Nephron (organoid): ENCODE measurements at regions not wholly inside any gene's neighbourhood (a gene's known extent, or its start where the extent isn't known, plus 50 kb on each side); places are given as distances from the start of the nearest gene placed in this dataset.

Experiments
- H3K27ac Mint-ChIP-seq, 3 experiments: 2 replicates each; pipeline ENCODE4 v1.8.0; 2020; ENCODE audit warnings: mixed read lengths in 3 of 3, mild to moderate bottlenecking in 2 of 3, moderate library complexity in 1 of 3
- H3K27me3 Mint-ChIP-seq: 2 replicates; pipeline ENCODE4 v1.8.0; 2021; ENCODE audit warnings: low read depth, mild to moderate bottlenecking, moderate library complexity, mixed read lengths
- H3K36me3 Mint-ChIP-seq: 2 replicates; pipeline ENCODE4 v1.8.0; 2020; ENCODE audit warnings: low read depth, mixed read lengths
- H3K4me1 Mint-ChIP-seq: 2 replicates; pipeline ENCODE4 v1.8.0; 2020; ENCODE audit warnings: mixed read lengths
- H3K4me3 Mint-ChIP-seq, 3 experiments: 2 replicates each; pipeline ENCODE4 v1.8.0; 2020; ENCODE audit warnings: mild to moderate bottlenecking in 3 of 3, mixed read lengths in 3 of 3, moderate library complexity in 2 of 3
- H3K9me3 Mint-ChIP-seq: 2 replicates; pipeline ENCODE4 v1.8.0; 2020; ENCODE audit warnings: mixed read lengths
- TF ChIP-seq, protein P1 (sequence below), 3 experiments: fragments of 200-600 bp; sonication (generic); IDR thresholded peaks; one replicate each; pipeline ENCODE4 v1.5.0; 2021; ENCODE audit warnings: antibody characterized with exemption in 3 of 3; ENCODE audit not compliant: unreplicated experiment in 3 of 3

GRCh38 chr20:1831606-1832005, 63.6 kb upstream of the SIRPA start:
- TF ChIP-seq, protein P1, sequence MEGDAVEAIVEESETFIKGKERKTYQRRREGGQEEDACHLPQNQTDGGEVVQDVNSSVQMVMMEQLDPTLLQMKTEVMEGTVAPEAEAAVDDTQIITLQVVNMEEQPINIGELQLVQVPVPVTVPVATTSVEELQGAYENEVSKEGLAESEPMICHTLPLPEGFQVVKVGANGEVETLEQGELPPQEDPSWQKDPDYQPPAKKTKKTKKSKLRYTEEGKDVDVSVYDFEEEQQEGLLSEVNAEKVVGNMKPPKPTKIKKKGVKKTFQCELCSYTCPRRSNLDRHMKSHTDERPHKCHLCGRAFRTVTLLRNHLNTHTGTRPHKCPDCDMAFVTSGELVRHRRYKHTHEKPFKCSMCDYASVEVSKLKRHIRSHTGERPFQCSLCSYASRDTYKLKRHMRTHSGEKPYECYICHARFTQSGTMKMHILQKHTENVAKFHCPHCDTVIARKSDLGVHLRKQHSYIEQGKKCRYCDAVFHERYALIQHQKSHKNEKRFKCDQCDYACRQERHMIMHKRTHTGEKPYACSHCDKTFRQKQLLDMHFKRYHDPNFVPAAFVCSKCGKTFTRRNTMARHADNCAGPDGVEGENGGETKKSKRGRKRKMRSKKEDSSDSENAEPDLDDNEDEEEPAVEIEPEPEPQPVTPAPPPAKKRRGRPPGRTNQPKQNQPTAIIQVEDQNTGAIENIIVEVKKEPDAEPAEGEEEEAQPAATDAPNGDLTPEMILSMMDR (IDR thresholded peaks at IDR 0.05; ENCODE audit: unreplicated experiment in 3 of 3), result no peak
- H3K27ac Mint-ChIP-seq, result no peak overlapping the region
- H3K4me3 Mint-ChIP-seq, result no peak overlapping the region
- no peaks in the 10 kb centered on the region for H3K36me3 Mint-ChIP-seq
- peaks cover 30% of the 10 kb centered on the region for H3K27me3 Mint-ChIP-seq
- no peaks in the 10 kb centered on the region for H3K9me3 Mint-ChIP-seq
- H3K4me1 Mint-ChIP-seq, result peaks cover 12% of the 10 kb centered on the region

GRCh38 chr20:1831096-1831495, 64.1 kb upstream of the SIRPA start:
- no peak overlapping the region for H3K27ac Mint-ChIP-seq
- H3K36me3 Mint-ChIP-seq, result no peaks in the 10 kb centered on the region
- H3K27me3 Mint-ChIP-seq, result peaks cover 26% of the 10 kb centered on the region
- H3K4me1 Mint-ChIP-seq, result peaks cover 12% of the 10 kb centered on the region
- no peaks in the 10 kb centered on the region for H3K9me3 Mint-ChIP-seq
- TF ChIP-seq, protein P1 (IDR thresholded peaks at IDR 0.05; ENCODE audit: unreplicated experiment in 3 of 3), result no peak
- H3K4me3 Mint-ChIP-seq, result no peak overlapping the region

DNA sequence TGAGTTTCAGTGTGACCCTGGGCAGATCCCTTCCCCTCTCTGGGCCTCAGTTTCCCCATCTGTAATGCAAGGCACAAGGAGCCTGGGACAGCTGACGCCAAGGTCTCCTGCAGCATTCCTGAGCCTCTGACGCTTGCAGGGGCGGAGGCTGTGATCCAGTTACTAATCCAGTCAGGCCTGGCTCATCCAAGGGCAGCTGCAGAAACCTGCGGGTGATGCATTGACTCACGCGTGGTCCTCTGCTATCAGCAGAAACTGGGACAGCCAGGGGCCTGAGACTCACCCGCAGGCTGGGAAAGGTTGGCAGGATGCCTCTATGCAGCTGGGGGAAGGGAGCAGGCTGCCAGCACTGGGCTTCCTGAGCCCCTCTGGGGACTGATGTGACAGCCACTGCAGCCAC, 65.0 kb upstream of the SIRPA start:
- H3K27me3 Mint-ChIP-seq, result peaks cover 22% of the 10 kb centered on the region
- TF ChIP-seq, protein P1 (IDR thresholded peaks at IDR 0.05; ENCODE audit: unreplicated experiment in 3 of 3), result no peak
- H3K4me1 Mint-ChIP-seq, result peaks cover 9% of the 10 kb centered on the region
- H3K27ac Mint-ChIP-seq, result no peak overlapping the region
- H3K36me3 Mint-ChIP-seq, result no peaks in the 10 kb centered on the region
- no peaks in the 10 kb centered on the region for H3K9me3 Mint-ChIP-seq
- H3K4me3 Mint-ChIP-seq, result no peak overlapping the region

DNA sequence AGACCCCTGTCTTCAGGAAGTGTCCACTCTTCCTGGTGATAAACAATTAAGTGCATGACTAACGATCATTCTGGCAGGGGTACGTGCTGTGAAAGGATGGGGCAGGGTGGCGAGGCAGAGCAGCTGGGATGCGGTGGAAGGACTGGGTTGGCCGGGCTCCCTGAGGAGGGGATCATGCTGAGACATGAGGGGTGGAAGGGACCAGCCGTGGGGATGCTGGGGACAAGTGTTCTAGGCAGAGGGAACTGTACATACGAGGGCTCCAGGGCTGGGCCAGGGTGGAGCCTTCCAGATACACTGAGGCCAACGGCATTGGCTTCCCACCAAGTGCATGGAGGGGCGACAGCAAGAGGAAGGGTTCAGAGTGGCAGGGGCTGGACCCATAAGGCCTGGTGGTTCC, 65.7 kb upstream of the SIRPA start:
- TF ChIP-seq, protein P1 (IDR thresholded peaks at IDR 0.05; ENCODE audit: unreplicated experiment in 3 of 3), result no peak
- Mint-ChIP-seq H3K4me1 (peaks cover 5% of the 10 kb centered on the region), H3K9me3 (no peaks in the 10 kb centered on the region), H3K36me3 (no peaks in the 10 kb centered on the region), H3K4me3 (no peak overlapping the region), H3K27me3 (peaks cover 19% of the 10 kb centered on the region), H3K27ac (peak overlapping the region in 1 of 3 experiments; percentile 12)

GRCh38 chr20:1828786-1829131, 66.4 kb upstream of the SIRPA start:
- Mint-ChIP-seq H3K4me3 (no peak overlapping the region), H3K27me3 (peaks cover 14% of the 10 kb centered on the region), H3K9me3 (peaks cover 3% of the 10 kb centered on the region), H3K36me3 (no peaks in the 10 kb centered on the region), H3K4me1 (peaks cover 5% of the 10 kb centered on the region), H3K27ac (no peak overlapping the region)
- TF ChIP-seq, protein P1 (IDR thresholded peaks at IDR 0.05; ENCODE audit: unreplicated experiment in 3 of 3), result no peak

DNA sequence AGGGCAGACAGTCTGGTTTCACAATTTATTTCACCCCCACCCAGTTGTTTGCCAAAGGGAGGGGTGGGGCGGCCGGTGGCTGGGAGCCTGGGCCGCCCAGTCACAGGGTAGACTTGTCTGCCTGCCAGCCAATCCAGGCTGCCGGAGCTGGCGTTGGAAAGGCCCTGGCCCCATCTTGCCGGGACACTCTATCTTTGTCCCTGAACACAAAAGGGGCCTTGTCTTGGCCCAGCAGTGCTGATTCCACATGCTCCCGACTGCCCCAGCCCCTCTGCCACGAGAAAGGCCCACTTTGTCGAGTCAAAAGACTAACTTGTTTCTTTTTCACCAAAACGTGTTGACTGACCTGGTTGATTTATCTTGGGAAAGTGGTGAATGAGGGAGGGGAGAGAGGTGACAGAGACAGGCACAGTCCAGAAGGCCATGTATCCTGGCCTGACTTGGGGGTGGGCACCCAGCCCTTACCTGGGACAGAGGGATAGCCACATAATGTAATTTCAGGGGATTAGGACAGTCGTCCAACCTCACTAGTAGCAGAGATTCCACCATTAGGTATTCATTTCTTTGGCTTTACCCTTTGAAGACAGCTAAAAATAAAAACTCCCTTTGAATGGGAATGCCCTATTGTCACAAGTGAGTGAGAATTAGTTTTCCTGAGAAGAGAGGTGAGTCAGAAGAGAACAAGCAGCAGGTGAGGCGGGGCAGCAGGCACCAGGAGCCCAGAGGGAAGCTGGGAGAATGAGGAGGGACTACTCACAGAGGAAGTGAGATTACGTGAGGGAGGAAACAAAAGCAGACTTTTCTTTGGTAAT, 67.0 kb upstream of the SIRPA start:
- Mint-ChIP-seq H3K9me3 (peaks cover 6% of the 10 kb centered on the region), H3K4me3 (no peak overlapping the region), H3K27me3 (peaks cover 14% of the 10 kb centered on the region), H3K36me3 (no peaks in the 10 kb centered on the region), H3K4me1 (peaks cover 5% of the 10 kb centered on the region), H3K27ac (peak overlapping the region in 2 of 3 experiments; percentile 39 to 67)
- TF ChIP-seq, protein P1 (IDR thresholded peaks at IDR 0.05; ENCODE audit: unreplicated experiment in 3 of 3), result no peak
